ENCODE measurements at regions not wholly inside any gene's neighbourhood (a gene's known extent, or its start where the extent isn't known, plus 50 kb on each side); places are given as distances from the start of the nearest gene placed in this dataset.

DNA sequence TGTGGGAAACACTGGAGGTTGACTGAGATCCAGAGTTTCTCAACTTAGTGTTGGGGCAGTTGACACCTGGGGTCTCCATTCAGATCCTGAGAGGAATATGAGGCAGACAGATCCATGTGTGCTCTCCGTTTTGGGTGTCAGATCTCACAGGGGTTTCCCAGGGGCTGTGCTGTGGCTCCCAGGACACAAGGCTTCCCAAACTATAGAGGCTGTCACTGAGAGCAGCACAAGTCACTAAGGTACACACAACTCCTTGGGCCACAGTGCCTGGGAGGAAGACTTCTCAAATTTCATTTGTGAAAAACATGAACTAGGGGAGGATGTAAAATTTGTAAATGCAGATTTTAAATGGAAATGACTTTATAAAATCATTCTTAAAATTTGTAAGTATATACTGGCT lies 363.6 kb downstream of the FBXO8 start:
- Histone ChIP-seq H3K9me3 (ENCODE audit: control insufficient read depth in 3 of 3, low read length in 3 of 3) (no peaks in the 10 kb centered on the region), H3K27me3 (ENCODE audit: control insufficient read depth in 3 of 3, insufficient read depth in 3 of 3, low read length in 3 of 3) (no peaks in the 10 kb centered on the region), H3K36me3 (ENCODE audit: control insufficient read depth in 3 of 3, insufficient read depth in 3 of 3, low read length in 3 of 3) (no peaks in the 10 kb centered on the region), H3K4me3 (ENCODE audit: low read length in 3 of 3) (no peak overlapping the region), H3K27ac (ENCODE audit: low read depth, low read length) (no peak overlapping the region), H3K4me1 (ENCODE audit: control insufficient read depth in 3 of 3, insufficient read depth in 3 of 3, low read length in 3 of 3) (no peaks in the 10 kb centered on the region), H3K9ac (ENCODE audit: low read depth in 1 of 3, low read length in 3 of 3) (no peak overlapping the region)

- H3K36me3 ChIP-seq (ENCODE audit: control insufficient read depth in 3 of 3, insufficient read depth in 3 of 3, low read length in 3 of 3): no peaks in the 10 kb centered on the region
- H3K4me3 ChIP-seq (ENCODE audit: low read length in 3 of 3): no peak overlapping the region
- no peaks in the 10 kb centered on the region for H3K4me1 ChIP-seq (ENCODE audit: control insufficient read depth in 3 of 3, insufficient read depth in 3 of 3, low read length in 3 of 3)
- no peak overlapping the region for H3K9ac ChIP-seq (ENCODE audit: low read depth in 1 of 3, low read length in 3 of 3)
- H3K9me3 ChIP-seq (ENCODE audit: control insufficient read depth in 3 of 3, low read length in 3 of 3): no peaks in the 10 kb centered on the region
- H3K27ac ChIP-seq (ENCODE audit: low read depth, low read length): no peak overlapping the region
- H3K27me3 ChIP-seq (ENCODE audit: control insufficient read depth in 3 of 3, insufficient read depth in 3 of 3, low read length in 3 of 3): no peaks in the 10 kb centered on the region
Measured at GRCh38 chr4:173919196-173919595, 364.3 kb downstream of the FBXO8 start.

DNA sequence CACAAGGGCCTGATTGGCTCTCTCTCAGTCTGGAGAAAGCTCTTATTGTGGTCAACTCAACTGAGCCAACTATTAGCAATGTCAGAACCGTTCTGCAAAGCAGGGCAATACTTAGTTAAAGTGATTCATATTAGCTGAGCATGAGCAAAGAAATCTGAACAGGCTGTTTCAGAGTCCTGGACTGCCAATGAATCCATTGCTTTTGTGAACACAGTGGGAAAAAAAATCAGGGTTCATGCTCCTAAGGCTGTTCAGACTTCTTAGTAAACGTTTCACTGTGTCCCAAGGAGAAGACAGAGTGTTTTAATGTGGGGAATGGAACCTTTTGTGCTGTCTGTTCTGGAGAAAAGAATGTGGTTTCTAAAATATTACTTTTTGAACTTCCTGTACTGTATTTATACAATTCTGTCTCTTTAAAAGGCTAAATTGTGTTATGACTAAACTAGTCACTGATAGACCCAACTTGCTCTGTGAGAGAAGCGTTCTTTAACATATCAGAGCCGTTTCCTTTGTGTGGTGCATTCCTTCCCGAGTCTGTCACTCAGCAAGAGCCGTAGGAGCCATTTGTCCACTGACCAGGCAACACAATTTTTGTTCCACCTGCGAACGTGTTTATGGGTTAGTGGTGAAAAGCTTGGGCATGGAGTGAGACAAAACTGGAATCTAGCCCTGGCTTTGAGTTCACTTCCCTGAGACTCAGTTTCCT lies 366.1 kb downstream of the FBXO8 start:
- no peaks in the 10 kb centered on the region for H3K9me3 ChIP-seq (ENCODE audit: control insufficient read depth in 3 of 3, low read length in 3 of 3)
- H3K4me1 ChIP-seq (ENCODE audit: control insufficient read depth in 3 of 3, insufficient read depth in 3 of 3, low read length in 3 of 3): no peaks in the 10 kb centered on the region
- no peak overlapping the region for H3K9ac ChIP-seq (ENCODE audit: low read depth in 1 of 3, low read length in 3 of 3)
- no peak overlapping the region for H3K27ac ChIP-seq (ENCODE audit: low read depth, low read length)
- H3K27me3 ChIP-seq (ENCODE audit: control insufficient read depth in 3 of 3, insufficient read depth in 3 of 3, low read length in 3 of 3): no peaks in the 10 kb centered on the region
- H3K36me3 ChIP-seq (ENCODE audit: control insufficient read depth in 3 of 3, insufficient read depth in 3 of 3, low read length in 3 of 3): no peaks in the 10 kb centered on the region
- H3K4me3 ChIP-seq (ENCODE audit: low read length in 3 of 3): no peak overlapping the region

DNA sequence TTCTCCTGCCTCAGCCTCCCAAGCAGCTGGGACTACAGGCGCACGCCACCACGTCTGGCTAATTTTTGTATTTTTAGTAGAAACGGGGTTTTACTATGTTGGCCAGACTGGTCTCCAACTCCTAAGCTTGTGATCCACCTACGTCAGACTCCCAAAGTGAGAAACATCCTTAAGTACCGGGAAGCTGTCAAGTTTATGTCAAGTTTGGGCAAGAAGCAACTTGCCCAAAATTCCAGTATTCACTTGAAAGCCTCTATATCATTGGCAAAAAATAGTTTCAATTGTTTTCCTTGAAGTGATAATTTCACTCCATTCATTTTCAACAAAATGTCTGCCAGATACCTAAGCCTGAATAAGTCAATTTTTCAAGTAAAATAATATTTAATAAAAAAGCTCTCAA lies 370.0 kb downstream of the FBXO8 start:
- H3K27ac ChIP-seq (ENCODE audit: low read depth, low read length): no peak overlapping the region

GRCh38 chr4:173912384-173912783 lies 371.1 kb downstream of the FBXO8 start:
- no peak overlapping the region for H3K4me3 ChIP-seq (ENCODE audit: low read length in 3 of 3)
- H3K9ac ChIP-seq (ENCODE audit: low read depth in 1 of 3, low read length in 3 of 3): no peak overlapping the region
- H3K27ac ChIP-seq (ENCODE audit: low read depth, low read length): no peak overlapping the region
- H3K36me3 ChIP-seq (ENCODE audit: control insufficient read depth in 3 of 3, insufficient read depth in 3 of 3, low read length in 3 of 3): no peaks in the 10 kb centered on the region
- no peaks in the 10 kb centered on the region for H3K9me3 ChIP-seq (ENCODE audit: control insufficient read depth in 3 of 3, low read length in 3 of 3)
- H3K27me3 ChIP-seq (ENCODE audit: control insufficient read depth in 3 of 3, insufficient read depth in 3 of 3, low read length in 3 of 3): no peaks in the 10 kb centered on the region
- H3K4me1 ChIP-seq (ENCODE audit: control insufficient read depth in 3 of 3, insufficient read depth in 3 of 3, low read length in 3 of 3): no peaks in the 10 kb centered on the region

More for the DNA sequence above, 370.0 kb downstream of the FBXO8 start:
- Histone ChIP-seq H3K4me1 (ENCODE audit: control insufficient read depth in 3 of 3, insufficient read depth in 3 of 3, low read length in 3 of 3) (no peaks in the 10 kb centered on the region), H3K9ac (ENCODE audit: low read depth in 1 of 3, low read length in 3 of 3) (no peak overlapping the region), H3K36me3 (ENCODE audit: control insufficient read depth in 3 of 3, insufficient read depth in 3 of 3, low read length in 3 of 3) (no peaks in the 10 kb centered on the region), H3K9me3 (ENCODE audit: control insufficient read depth in 3 of 3, low read length in 3 of 3) (no peaks in the 10 kb centered on the region), H3K4me3 (ENCODE audit: low read length in 3 of 3) (no peak overlapping the region), H3K27me3 (ENCODE audit: control insufficient read depth in 3 of 3, insufficient read depth in 3 of 3, low read length in 3 of 3) (no peaks in the 10 kb centered on the region)

DNA sequence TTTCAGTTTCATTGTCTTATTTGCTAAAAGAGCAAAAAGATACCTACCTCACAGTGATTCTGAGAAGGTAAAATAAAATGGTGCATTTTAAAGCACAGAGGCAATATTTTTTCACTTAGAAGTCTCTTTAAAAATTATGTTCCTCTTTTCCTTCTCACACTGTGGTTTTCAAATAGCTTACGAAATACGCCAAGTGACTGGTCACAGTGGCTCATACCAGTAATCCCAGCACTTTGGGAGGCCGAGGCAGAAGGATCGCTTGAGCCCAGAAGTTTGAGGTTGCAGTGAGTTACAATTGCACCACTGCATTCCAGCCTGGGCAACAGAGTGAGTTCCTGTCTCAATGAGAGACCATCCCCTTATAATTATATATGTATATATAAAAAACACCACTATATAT lies 372.6 kb downstream of the FBXO8 start:
- Histone ChIP-seq H3K9ac (ENCODE audit: low read depth in 1 of 3, low read length in 3 of 3) (no peak overlapping the region), H3K4me1 (ENCODE audit: control insufficient read depth in 3 of 3, insufficient read depth in 3 of 3, low read length in 3 of 3) (no peaks in the 10 kb centered on the region), H3K27ac (ENCODE audit: low read depth, low read length) (no peak overlapping the region), H3K27me3 (ENCODE audit: control insufficient read depth in 3 of 3, insufficient read depth in 3 of 3, low read length in 3 of 3) (no peaks in the 10 kb centered on the region), H3K4me3 (ENCODE audit: low read length in 3 of 3) (no peak overlapping the region), H3K36me3 (ENCODE audit: control insufficient read depth in 3 of 3, insufficient read depth in 3 of 3, low read length in 3 of 3) (no peaks in the 10 kb centered on the region), H3K9me3 (ENCODE audit: control insufficient read depth in 3 of 3, low read length in 3 of 3) (no peaks in the 10 kb centered on the region)

GRCh38 chr4:173909294-173909693 lies 374.2 kb downstream of the FBXO8 start:
- Histone ChIP-seq H3K27ac (ENCODE audit: low read depth, low read length) (no peak overlapping the region), H3K9ac (ENCODE audit: low read depth in 1 of 3, low read length in 3 of 3) (no peak overlapping the region), H3K36me3 (ENCODE audit: control insufficient read depth in 3 of 3, insufficient read depth in 3 of 3, low read length in 3 of 3) (no peaks in the 10 kb centered on the region), H3K4me1 (ENCODE audit: control insufficient read depth in 3 of 3, insufficient read depth in 3 of 3, low read length in 3 of 3) (no peaks in the 10 kb centered on the region), H3K4me3 (ENCODE audit: low read length in 3 of 3) (no peak overlapping the region), H3K27me3 (ENCODE audit: control insufficient read depth in 3 of 3, insufficient read depth in 3 of 3, low read length in 3 of 3) (no peaks in the 10 kb centered on the region), H3K9me3 (ENCODE audit: control insufficient read depth in 3 of 3, low read length in 3 of 3) (no peaks in the 10 kb centered on the region)

- H3K4me1 ChIP-seq (ENCODE audit: control insufficient read depth in 3 of 3, insufficient read depth in 3 of 3, low read length in 3 of 3): no peaks in the 10 kb centered on the region
- no peaks in the 10 kb centered on the region for H3K36me3 ChIP-seq (ENCODE audit: control insufficient read depth in 3 of 3, insufficient read depth in 3 of 3, low read length in 3 of 3)
- no peaks in the 10 kb centered on the region for H3K27me3 ChIP-seq (ENCODE audit: control insufficient read depth in 3 of 3, insufficient read depth in 3 of 3, low read length in 3 of 3)
- H3K4me3 ChIP-seq (ENCODE audit: low read length in 3 of 3): no peak overlapping the region
- no peak overlapping the region for H3K27ac ChIP-seq (ENCODE audit: low read depth, low read length)
- no peak overlapping the region for H3K9ac ChIP-seq (ENCODE audit: low read depth in 1 of 3, low read length in 3 of 3)
- no peaks in the 10 kb centered on the region for H3K9me3 ChIP-seq (ENCODE audit: control insufficient read depth in 3 of 3, low read length in 3 of 3)
Measured at GRCh38 chr4:173899813-173900212, 369.8 kb upstream of the HAND2 start.

GRCh38 chr4:173891072-173891471 lies 361.0 kb upstream of the HAND2 start:
- no peaks in the 10 kb centered on the region for H3K36me3 ChIP-seq (ENCODE audit: control insufficient read depth in 3 of 3, insufficient read depth in 3 of 3, low read length in 3 of 3)
- no peak overlapping the region for H3K4me3 ChIP-seq (ENCODE audit: low read length in 3 of 3)
- H3K27ac ChIP-seq (ENCODE audit: low read depth, low read length): no peak overlapping the region
- no peaks in the 10 kb centered on the region for H3K4me1 ChIP-seq (ENCODE audit: control insufficient read depth in 3 of 3, insufficient read depth in 3 of 3, low read length in 3 of 3)
- no peaks in the 10 kb centered on the region for H3K9me3 ChIP-seq (ENCODE audit: control insufficient read depth in 3 of 3, low read length in 3 of 3)
- no peaks in the 10 kb centered on the region for H3K27me3 ChIP-seq (ENCODE audit: control insufficient read depth in 3 of 3, insufficient read depth in 3 of 3, low read length in 3 of 3)
- H3K9ac ChIP-seq (ENCODE audit: low read depth in 1 of 3, low read length in 3 of 3): no peak overlapping the region

DNA sequence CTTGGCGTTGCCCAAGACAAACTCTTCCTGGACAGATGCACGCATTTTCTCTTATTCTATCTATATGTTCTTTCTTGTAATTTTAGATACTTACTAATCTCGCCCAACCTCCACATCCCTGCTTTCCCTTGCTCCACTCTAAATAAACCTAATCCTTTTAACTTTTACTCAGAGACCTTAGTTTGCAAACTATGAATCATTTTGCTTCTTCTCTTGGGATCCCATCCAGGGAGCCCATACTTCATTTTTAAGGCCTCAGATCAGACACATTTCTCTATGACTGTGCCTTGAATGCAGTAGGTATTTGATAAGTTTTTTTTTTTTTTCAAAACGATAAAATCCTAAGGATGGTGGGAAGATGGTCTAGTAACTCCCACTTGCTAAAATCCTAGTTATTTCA lies 353.8 kb upstream of the HAND2 start:
- Histone ChIP-seq H3K4me1 (ENCODE audit: control insufficient read depth in 3 of 3, insufficient read depth in 3 of 3, low read length in 3 of 3) (no peaks in the 10 kb centered on the region), H3K9me3 (ENCODE audit: control insufficient read depth in 3 of 3, low read length in 3 of 3) (no peaks in the 10 kb centered on the region), H3K36me3 (ENCODE audit: control insufficient read depth in 3 of 3, insufficient read depth in 3 of 3, low read length in 3 of 3) (no peaks in the 10 kb centered on the region), H3K4me3 (ENCODE audit: low read length in 3 of 3) (no peak overlapping the region), H3K9ac (ENCODE audit: low read depth in 1 of 3, low read length in 3 of 3) (no peak overlapping the region), H3K27me3 (ENCODE audit: control insufficient read depth in 3 of 3, insufficient read depth in 3 of 3, low read length in 3 of 3) (no peaks in the 10 kb centered on the region), H3K27ac (ENCODE audit: low read depth, low read length) (no peak overlapping the region)
